ENCODE measurements at regions not wholly inside any gene's neighbourhood (a gene's known extent, or its start where the extent isn't known, plus 50 kb on each side); places are given as distances from the start of the nearest gene placed in this dataset.

GRCh38 chr16:17538927-17539326 lies 68.2 kb upstream of the XYLT1 start:
- no peaks in the 10 kb centered on the region for H3K9me3 ChIP-seq
- H3K4me1 ChIP-seq, result no peaks in the 10 kb centered on the region
- H3K36me3 ChIP-seq, result no peaks in the 10 kb centered on the region
- DNase-seq (ENCODE audit: low spot score in 2 of 2), result no peak
- TF ChIP-seq, protein P1, sequence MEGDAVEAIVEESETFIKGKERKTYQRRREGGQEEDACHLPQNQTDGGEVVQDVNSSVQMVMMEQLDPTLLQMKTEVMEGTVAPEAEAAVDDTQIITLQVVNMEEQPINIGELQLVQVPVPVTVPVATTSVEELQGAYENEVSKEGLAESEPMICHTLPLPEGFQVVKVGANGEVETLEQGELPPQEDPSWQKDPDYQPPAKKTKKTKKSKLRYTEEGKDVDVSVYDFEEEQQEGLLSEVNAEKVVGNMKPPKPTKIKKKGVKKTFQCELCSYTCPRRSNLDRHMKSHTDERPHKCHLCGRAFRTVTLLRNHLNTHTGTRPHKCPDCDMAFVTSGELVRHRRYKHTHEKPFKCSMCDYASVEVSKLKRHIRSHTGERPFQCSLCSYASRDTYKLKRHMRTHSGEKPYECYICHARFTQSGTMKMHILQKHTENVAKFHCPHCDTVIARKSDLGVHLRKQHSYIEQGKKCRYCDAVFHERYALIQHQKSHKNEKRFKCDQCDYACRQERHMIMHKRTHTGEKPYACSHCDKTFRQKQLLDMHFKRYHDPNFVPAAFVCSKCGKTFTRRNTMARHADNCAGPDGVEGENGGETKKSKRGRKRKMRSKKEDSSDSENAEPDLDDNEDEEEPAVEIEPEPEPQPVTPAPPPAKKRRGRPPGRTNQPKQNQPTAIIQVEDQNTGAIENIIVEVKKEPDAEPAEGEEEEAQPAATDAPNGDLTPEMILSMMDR (IDR thresholded peaks at IDR 0.05), result no peak
- TF ChIP-seq POLR2AphosphoS5 (IDR thresholded peaks at IDR 0.05), result no peak
- TF ChIP-seq POLR2A (IDR thresholded peaks at IDR 0.05), result no peak
- intact Hi-C loops (cut with DNase I; ENCODE audit: low total_unique reads), result no loop called here
- H3K27ac ChIP-seq, result no peak overlapping the region
- H3K27me3 ChIP-seq, result no peaks in the 10 kb centered on the region
- no peak overlapping the region for H3K4me3 ChIP-seq

DNA sequence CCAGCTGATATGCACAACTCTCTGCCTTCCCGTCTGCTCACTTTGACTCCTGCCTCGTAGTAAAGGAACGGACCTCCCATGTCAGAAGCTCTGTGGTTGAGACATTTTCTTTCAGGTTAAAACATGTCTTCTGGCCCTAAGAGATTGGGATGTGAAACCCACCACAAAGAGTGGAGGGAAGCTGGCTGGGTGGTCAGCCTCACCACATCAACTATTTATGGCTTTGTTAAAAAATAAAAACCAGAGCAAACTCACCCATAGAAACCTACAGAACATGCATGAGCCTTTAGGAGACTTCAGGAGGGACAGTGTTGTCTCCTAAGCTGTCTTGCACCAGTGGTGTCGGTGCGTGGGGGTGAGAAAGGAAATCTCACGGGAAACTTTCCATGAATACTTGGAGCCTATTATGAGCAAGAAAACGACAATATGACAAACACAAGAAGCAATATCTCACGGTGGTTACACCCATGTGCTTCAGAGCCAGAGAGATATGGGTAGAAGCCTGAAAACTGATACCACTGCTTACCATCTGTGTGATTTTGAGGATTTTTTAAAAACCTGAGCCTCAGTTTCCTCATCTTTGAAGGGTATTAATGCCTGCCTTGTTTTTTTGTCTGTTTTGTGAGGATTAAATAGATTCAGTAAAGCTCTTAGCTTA lies 61.7 kb upstream of the XYLT1 start:
- intact Hi-C loops (cut with DNase I; ENCODE audit: low total_unique reads), result no loop called here
- Histone ChIP-seq H3K36me3 (no peaks in the 10 kb centered on the region), H3K4me1 (no peaks in the 10 kb centered on the region), H3K27me3 (no peaks in the 10 kb centered on the region), H3K4me3 (no peak overlapping the region), H3K9me3 (peaks cover 0 to 8% of the 10 kb centered on the region in 2 donors), H3K27ac (no peak overlapping the region)
- TF ChIP-seq POLR2AphosphoS5 (IDR thresholded peaks at IDR 0.05) (no peak), POLR2A (IDR thresholded peaks at IDR 0.05) (no peak)
- TF ChIP-seq, protein P1 (IDR thresholded peaks at IDR 0.05), result no peak
- DNase-seq (ENCODE audit: low spot score in 2 of 2), result no peak

- no peaks in the 10 kb centered on the region for H3K4me1 ChIP-seq
- no peak for DNase-seq (ENCODE audit: low spot score in 2 of 2)
- H3K36me3 ChIP-seq, result no peaks in the 10 kb centered on the region
- intact Hi-C loops (cut with DNase I; ENCODE audit: low total_unique reads), result no loop called here
- TF ChIP-seq, protein P1 (IDR thresholded peaks at IDR 0.05), result no peak
- TF ChIP-seq POLR2AphosphoS5 (IDR thresholded peaks at IDR 0.05) (no peak), POLR2A (IDR thresholded peaks at IDR 0.05) (no peak)
- H3K27ac ChIP-seq, result no peak overlapping the region
- H3K4me3 ChIP-seq, result no peak overlapping the region
- peaks cover 0 to 8% of the 10 kb centered on the region in 2 donors for H3K9me3 ChIP-seq
- H3K27me3 ChIP-seq, result no peaks in the 10 kb centered on the region
These were observed 59.4 kb upstream of the XYLT1 start for GRCh38 chr16:17529982-17530760.

GRCh38 chr16:17526956-17527937 lies 56.5 kb upstream of the XYLT1 start:
- Histone ChIP-seq H3K4me3 (no peak overlapping the region), H3K27me3 (no peaks in the 10 kb centered on the region), H3K4me1 (no peaks in the 10 kb centered on the region), H3K27ac (no peak overlapping the region), H3K36me3 (no peaks in the 10 kb centered on the region), H3K9me3 (peaks cover 0 to 8% of the 10 kb centered on the region in 2 donors)
- TF ChIP-seq POLR2A (IDR thresholded peaks at IDR 0.05) (no peak), POLR2AphosphoS5 (IDR thresholded peaks at IDR 0.05) (no peak)
- TF ChIP-seq, protein P1 (IDR thresholded peaks at IDR 0.05), result no peak
- intact Hi-C loops (cut with DNase I; ENCODE audit: low total_unique reads), result no loop called here
- no peak for DNase-seq (ENCODE audit: low spot score in 2 of 2)

Measured in breast epithelium (tissue), 4 donors.